HepG2 (cell line): ENCODE measurements at regions not wholly inside any gene's neighbourhood (a gene's known extent, or its start where the extent isn't known, plus 50 kb on each side); places are given as distances from the start of the nearest gene placed in this dataset.

Experiments
- ARID2 ChIP-seq: sonication (generic); formaldehyde crosslinking; IDR thresholded peaks from 2 replicates; pipeline ENCODE4 v1.8.1; 2022; ENCODE audit warnings: mild to moderate bottlenecking, missing genetic modification reagents, borderline replicate concordance
- CENPBD1 ChIP-seq: sonication (generic); formaldehyde crosslinking; IDR thresholded peaks from 2 replicates; pipeline ENCODE4 v1.8.0; 2022; ENCODE audit warnings: missing genetic modification reagents, low read depth, mild to moderate bottlenecking, borderline replicate concordance
- CREM ChIP-seq, 2 experiments: sonication (generic) in 1 of 2; formaldehyde crosslinking in 1 of 2; IDR thresholded peaks; 2 replicates each; pipeline versions ENCODE4 v1.4.0 to v1.6.1; 2016 to 2020; ENCODE audit warnings: antibody characterized with exemption in 1 of 2, mild to moderate bottlenecking in 1 of 2, missing genetic modification reagents in 1 of 2
- FOXM1 ChIP-seq: sonication (generic); formaldehyde crosslinking; IDR thresholded peaks from 2 replicates; pipeline ENCODE4 v1.5.0; 2020; ENCODE audit warnings: missing genetic modification reagents
- HOMEZ ChIP-seq: IDR thresholded peaks from 2 replicates; pipeline ENCODE4 v1.6.1; 2016; ENCODE audit warnings: low read depth
- KDM1A ChIP-seq: IDR thresholded peaks from 2 replicates; pipeline ENCODE4 v1.6.1; 2016; ENCODE audit warnings: missing compliant biosample characterization
- KLF16 ChIP-seq, 2 experiments: sonication (generic) in 1 of 2; formaldehyde crosslinking in 1 of 2; IDR thresholded peaks; 2 replicates each; pipeline versions ENCODE4 v1.6.1 to v1.8.0; 2016 to 2023; ENCODE audit warnings: missing genetic modification reagents in 2 of 2, missing compliant biosample characterization in 1 of 2
- REL ChIP-seq: sonication (generic); formaldehyde crosslinking; conservative IDR thresholded peaks from 2 replicates; pipeline ENCODE4 v1.8.0; 2022; ENCODE audit warnings: mild to moderate bottlenecking, missing genetic modification reagents, moderate library complexity
- RNF2 ChIP-seq: fragments of 450-650 bp; conservative IDR thresholded peaks from 2 replicates; pipeline ENCODE4 v1.6.1; 2016; ENCODE audit warnings: low read depth
- SALL1 ChIP-seq: sonication (generic); formaldehyde crosslinking; IDR thresholded peaks from 2 replicates; pipeline ENCODE4 v1.8.0; 2022; ENCODE audit warnings: mild to moderate bottlenecking, missing genetic modification reagents
- SOX13 ChIP-seq, 3 experiments: fragments of 450-650 bp in 1 of 3; sonication (generic) in 1 of 3; formaldehyde crosslinking in 1 of 3; IDR thresholded peaks in 2 of 3; conservative IDR thresholded peaks in 1 of 3; 2 replicates each; pipeline versions ENCODE4 v1.5.0 to v1.6.1; 2016 to 2020; ENCODE audit warnings: antibody characterized with exemption in 1 of 3, mild to moderate bottlenecking in 1 of 3, missing compliant biosample characterization in 1 of 3, missing genetic modification reagents in 1 of 3, moderate library complexity in 1 of 3
- SUZ12 ChIP-seq: fragments of 150-350 bp; IDR thresholded peaks from 2 replicates; pipeline ENCODE4 v1.6.1; 2014; ENCODE audit warnings: low read depth, low read length
- ZHX1 ChIP-seq: sonication (generic); formaldehyde crosslinking; IDR thresholded peaks from 2 replicates; pipeline ENCODE4 v1.8.1; 2022; ENCODE audit warnings: low read depth, mild to moderate bottlenecking, missing genetic modification reagents
- TF ChIP-seq, protein P1 (sequence below): IDR thresholded peaks from 2 replicates; pipeline ENCODE4 v1.6.1; 2016; ENCODE audit warnings: low read depth, missing genetic modification reagents, missing compliant biosample characterization
- TF ChIP-seq, protein P2 (sequence below): sonication (generic); formaldehyde crosslinking; IDR thresholded peaks from 2 replicates; pipeline ENCODE4 v1.5.0; 2020; ENCODE audit warnings: mild to moderate bottlenecking, missing genetic modification reagents

GRCh38 chr9:91062281-91062680 lies 260.7 kb downstream of the SYK start (continued):
- TF ChIP-seq, protein P1, sequence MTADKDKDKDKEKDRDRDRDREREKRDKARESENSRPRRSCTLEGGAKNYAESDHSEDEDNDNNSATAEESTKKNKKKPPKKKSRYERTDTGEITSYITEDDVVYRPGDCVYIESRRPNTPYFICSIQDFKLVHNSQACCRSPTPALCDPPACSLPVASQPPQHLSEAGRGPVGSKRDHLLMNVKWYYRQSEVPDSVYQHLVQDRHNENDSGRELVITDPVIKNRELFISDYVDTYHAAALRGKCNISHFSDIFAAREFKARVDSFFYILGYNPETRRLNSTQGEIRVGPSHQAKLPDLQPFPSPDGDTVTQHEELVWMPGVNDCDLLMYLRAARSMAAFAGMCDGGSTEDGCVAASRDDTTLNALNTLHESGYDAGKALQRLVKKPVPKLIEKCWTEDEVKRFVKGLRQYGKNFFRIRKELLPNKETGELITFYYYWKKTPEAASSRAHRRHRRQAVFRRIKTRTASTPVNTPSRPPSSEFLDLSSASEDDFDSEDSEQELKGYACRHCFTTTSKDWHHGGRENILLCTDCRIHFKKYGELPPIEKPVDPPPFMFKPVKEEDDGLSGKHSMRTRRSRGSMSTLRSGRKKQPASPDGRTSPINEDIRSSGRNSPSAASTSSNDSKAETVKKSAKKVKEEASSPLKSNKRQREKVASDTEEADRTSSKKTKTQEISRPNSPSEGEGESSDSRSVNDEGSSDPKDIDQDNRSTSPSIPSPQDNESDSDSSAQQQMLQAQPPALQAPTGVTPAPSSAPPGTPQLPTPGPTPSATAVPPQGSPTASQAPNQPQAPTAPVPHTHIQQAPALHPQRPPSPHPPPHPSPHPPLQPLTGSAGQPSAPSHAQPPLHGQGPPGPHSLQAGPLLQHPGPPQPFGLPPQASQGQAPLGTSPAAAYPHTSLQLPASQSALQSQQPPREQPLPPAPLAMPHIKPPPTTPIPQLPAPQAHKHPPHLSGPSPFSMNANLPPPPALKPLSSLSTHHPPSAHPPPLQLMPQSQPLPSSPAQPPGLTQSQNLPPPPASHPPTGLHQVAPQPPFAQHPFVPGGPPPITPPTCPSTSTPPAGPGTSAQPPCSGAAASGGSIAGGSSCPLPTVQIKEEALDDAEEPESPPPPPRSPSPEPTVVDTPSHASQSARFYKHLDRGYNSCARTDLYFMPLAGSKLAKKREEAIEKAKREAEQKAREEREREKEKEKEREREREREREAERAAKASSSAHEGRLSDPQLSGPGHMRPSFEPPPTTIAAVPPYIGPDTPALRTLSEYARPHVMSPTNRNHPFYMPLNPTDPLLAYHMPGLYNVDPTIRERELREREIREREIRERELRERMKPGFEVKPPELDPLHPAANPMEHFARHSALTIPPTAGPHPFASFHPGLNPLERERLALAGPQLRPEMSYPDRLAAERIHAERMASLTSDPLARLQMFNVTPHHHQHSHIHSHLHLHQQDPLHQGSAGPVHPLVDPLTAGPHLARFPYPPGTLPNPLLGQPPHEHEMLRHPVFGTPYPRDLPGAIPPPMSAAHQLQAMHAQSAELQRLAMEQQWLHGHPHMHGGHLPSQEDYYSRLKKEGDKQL (CRISPR knock-in tag) = no peak
- no peak for TF ChIP-seq RNF2
- TF ChIP-seq KDM1A (CRISPR knock-in tag) = no peak
- TF ChIP-seq SOX13 (IDR thresholded peaks at IDR 0.05) = no peak
- TF ChIP-seq SOX13 (CRISPR knock-in tag; conservative IDR thresholded peaks at IDR 0.05 in 1 of 2, IDR thresholded peaks at IDR 0.05 in 1 of 2) = peak in 1 of 2 experiments; percentile 14; a peak in 1 of 4 replicates
- no peak for TF ChIP-seq FOXM1
- no peak for TF ChIP-seq ZHX1
- TF ChIP-seq SUZ12 = no peak
- no peak for TF ChIP-seq ARID2
- TF ChIP-seq, protein P2, sequence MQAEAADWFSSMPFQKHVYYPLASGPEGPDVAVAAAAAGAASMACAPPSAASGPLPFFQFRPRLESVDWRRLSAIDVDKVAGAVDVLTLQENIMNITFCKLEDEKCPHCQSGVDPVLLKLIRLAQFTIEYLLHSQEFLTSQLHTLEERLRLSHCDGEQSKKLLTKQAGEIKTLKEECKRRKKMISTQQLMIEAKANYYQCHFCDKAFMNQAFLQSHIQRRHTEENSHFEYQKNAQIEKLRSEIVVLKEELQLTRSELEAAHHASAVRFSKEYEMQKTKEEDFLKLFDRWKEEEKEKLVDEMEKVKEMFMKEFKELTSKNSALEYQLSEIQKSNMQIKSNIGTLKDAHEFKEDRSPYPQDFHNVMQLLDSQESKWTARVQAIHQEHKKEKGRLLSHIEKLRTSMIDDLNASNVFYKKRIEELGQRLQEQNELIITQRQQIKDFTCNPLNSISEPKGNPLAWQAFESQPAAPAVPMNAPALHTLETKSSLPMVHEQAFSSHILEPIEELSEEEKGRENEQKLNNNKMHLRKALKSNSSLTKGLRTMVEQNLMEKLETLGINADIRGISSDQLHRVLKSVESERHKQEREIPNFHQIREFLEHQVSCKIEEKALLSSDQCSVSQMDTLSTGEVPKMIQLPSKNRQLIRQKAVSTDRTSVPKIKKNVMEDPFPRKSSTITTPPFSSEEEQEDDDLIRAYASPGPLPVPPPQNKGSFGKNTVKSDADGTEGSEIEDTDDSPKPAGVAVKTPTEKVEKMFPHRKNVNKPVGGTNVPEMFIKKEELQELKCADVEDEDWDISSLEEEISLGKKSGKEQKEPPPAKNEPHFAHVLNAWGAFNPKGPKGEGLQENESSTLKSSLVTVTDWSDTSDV = no peak
- no peak for TF ChIP-seq SALL1
- TF ChIP-seq CENPBD1 (CRISPR knock-in tag) = no peak
- no peak for TF ChIP-seq CREM (IDR thresholded peaks at IDR 0.05)
- no peak for TF ChIP-seq CREM (CRISPR knock-in tag; IDR thresholded peaks at IDR 0.05)
- TF ChIP-seq KLF16 (CRISPR knock-in tag; IDR thresholded peaks at IDR 0.05) = 0 out of 4 replicates have a peak, but pooled peaks of 1 of the 2 experiments have one; percentile 15
- TF ChIP-seq REL (CRISPR knock-in tag) = no peak
- TF ChIP-seq HOMEZ (CRISPR knock-in tag) = no peak
